ENCODE measurements at regions not wholly inside any gene's neighbourhood (a gene's known extent, or its start where the extent isn't known, plus 50 kb on each side); places are given as distances from the start of the nearest gene placed in this dataset.

DNA sequence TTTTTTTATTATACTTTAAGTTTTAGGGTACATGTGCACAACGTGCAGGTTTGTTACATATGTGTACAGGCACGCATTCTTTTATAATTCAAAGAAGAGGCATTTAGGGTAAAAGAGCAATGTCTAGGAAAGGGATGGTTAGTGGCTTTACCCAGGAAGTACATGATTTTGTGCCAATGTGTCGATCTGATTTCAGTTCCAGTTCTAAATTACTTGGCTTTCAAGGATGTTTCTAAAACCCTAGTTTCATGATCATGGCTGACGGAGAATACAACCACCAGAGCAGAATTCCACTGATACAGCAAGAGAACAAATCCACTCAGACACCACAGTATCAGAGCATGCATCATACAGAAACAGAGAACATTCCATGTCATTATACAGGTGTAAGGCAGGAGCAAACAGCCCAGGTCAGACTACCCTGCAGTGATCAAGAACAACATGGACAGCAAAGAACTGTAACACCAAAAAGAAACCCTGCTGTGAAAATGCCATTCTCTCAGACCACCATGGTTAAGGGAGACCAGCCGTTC is 116.7 kb upstream of the STK17B start:
- Histone ChIP-seq H3K9me2 (replicated peaks; ENCODE audit: insufficient read depth, low read length) (no peaks in the 10 kb centered on the region), H3K79me2 (ENCODE audit: low read length) (no peaks in the 10 kb centered on the region), H3K27me3 (ENCODE audit: low read length) (no peaks in the 10 kb centered on the region), H3K36me3 (ENCODE audit: insufficient read depth, low read length) (no peaks in the 10 kb centered on the region), H3K4me2 (ENCODE audit: low read depth, low read length, poor library complexity, severe bottlenecking) (no peak overlapping the region), H3K4me3 (ENCODE audit: low read length) (no peak overlapping the region), H3K9me3 (ENCODE audit: low read length) (no peaks in the 10 kb centered on the region), H3K9ac (ENCODE audit: low read length) (no peak overlapping the region), H2AFZ (ENCODE audit: low read length) (no peak overlapping the region), H3K27ac (ENCODE audit: low read length) (no peak overlapping the region), H3K4me1 (ENCODE audit: low read length) (no peaks in the 10 kb centered on the region; the same call in 1 of the 2 replicates), H4K20me1 (ENCODE audit: insufficient read depth, low read depth, low read length) (no peaks in the 10 kb centered on the region)
- no peak for DNase-seq

DNA sequence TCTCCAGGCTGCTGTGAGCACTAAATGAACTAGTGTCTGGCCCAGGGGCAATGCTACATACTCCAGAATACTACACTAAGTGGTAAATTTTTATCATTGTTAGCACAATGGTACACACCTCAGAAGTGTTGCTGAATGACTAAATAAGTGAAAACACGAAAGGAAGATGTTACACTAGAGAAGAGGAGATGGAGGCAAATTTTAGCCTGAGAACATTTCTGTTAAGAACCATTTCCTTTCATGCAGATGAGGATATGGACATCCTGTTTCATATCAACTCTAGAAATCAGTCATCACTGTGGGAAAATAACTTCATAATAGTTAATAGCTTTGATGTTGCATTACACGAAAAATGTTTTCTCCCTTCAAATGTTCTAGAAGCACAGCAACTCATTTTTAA is 117.6 kb upstream of the STK17B start:
- Histone ChIP-seq H3K9ac (ENCODE audit: low read length) (no peak overlapping the region), H3K36me3 (ENCODE audit: insufficient read depth, low read length) (no peaks in the 10 kb centered on the region), H3K4me3 (ENCODE audit: low read length) (no peak overlapping the region), H3K9me2 (replicated peaks; ENCODE audit: insufficient read depth, low read length) (no peaks in the 10 kb centered on the region), H3K4me2 (ENCODE audit: low read depth, low read length, poor library complexity, severe bottlenecking) (no peak overlapping the region), H3K9me3 (ENCODE audit: low read length) (no peaks in the 10 kb centered on the region), H2AFZ (ENCODE audit: low read length) (no peak overlapping the region), H3K27me3 (ENCODE audit: low read length) (no peaks in the 10 kb centered on the region), H3K79me2 (ENCODE audit: low read length) (no peaks in the 10 kb centered on the region), H4K20me1 (ENCODE audit: insufficient read depth, low read depth, low read length) (no peaks in the 10 kb centered on the region), H3K4me1 (ENCODE audit: low read length) (no peaks in the 10 kb centered on the region; the same call in 1 of the 2 replicates), H3K27ac (ENCODE audit: low read length) (no peak overlapping the region)
- no peak for DNase-seq

DNA sequence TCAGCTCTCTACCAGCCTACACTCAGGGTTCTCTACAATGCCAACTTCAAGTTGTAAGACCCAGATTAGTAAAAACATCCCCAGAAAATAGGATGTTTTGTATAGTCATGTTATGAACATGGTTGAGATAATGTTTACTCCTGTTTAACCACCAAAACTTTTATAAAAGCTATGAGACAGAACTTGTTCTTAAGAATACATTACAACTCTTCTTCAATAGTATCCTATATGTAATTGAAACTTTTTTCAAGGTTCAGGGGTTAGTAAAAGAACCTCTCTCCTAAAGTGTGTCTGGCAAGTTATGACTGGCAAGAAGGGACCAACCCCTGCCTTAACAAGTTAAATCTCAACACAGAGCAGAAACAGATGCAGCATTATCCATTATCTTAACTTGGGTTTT is 118.8 kb upstream of the STK17B start:
- Histone ChIP-seq H2AFZ (ENCODE audit: low read length) (no peak overlapping the region), H4K20me1 (ENCODE audit: insufficient read depth, low read depth, low read length) (no peaks in the 10 kb centered on the region), H3K36me3 (ENCODE audit: insufficient read depth, low read length) (no peaks in the 10 kb centered on the region), H3K4me2 (ENCODE audit: low read depth, low read length, poor library complexity, severe bottlenecking) (no peak overlapping the region), H3K9ac (ENCODE audit: low read length) (no peak overlapping the region), H3K27me3 (ENCODE audit: low read length) (no peaks in the 10 kb centered on the region), H3K79me2 (ENCODE audit: low read length) (no peaks in the 10 kb centered on the region), H3K4me3 (ENCODE audit: low read length) (no peak overlapping the region), H3K27ac (ENCODE audit: low read length) (no peak overlapping the region), H3K9me3 (ENCODE audit: low read length) (no peaks in the 10 kb centered on the region), H3K4me1 (ENCODE audit: low read length) (no peaks in the 10 kb centered on the region), H3K9me2 (replicated peaks; ENCODE audit: insufficient read depth, low read length) (no peaks in the 10 kb centered on the region)
- DNase-seq, result no peak

DNA sequence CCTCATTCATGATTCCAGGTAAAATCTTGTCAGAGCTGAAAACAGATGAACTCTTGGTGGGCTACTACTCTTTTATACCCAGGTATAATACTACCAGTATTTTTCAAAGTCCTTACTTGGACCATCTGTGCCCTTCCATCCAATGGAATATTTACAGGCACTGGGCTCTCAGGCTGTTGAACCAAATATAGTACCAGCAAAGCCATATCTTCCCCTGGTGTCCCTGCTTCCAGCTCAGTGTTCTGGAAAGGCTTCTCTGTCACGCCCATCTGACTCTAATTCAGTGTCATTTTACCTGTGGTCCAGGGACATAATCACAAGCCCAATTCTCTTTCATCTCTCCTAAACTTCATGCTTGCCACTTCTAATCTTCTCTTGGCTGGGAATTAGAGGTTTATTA is 119.2 kb upstream of the STK17B start:
- no peak overlapping the region for H3K9ac ChIP-seq (ENCODE audit: low read length)
- H3K27ac ChIP-seq (ENCODE audit: low read length), result no peak overlapping the region
- H3K9me3 ChIP-seq (ENCODE audit: low read length), result no peaks in the 10 kb centered on the region
- no peak overlapping the region for H3K4me3 ChIP-seq (ENCODE audit: low read length)
- peaks cover 3% of the 10 kb centered on the region for H3K4me1 ChIP-seq (ENCODE audit: low read length)
- H4K20me1 ChIP-seq (ENCODE audit: insufficient read depth, low read depth, low read length), result no peaks in the 10 kb centered on the region
- DNase-seq, result no peak
- no peaks in the 10 kb centered on the region for H3K79me2 ChIP-seq (ENCODE audit: low read length)
- H3K4me2 ChIP-seq (ENCODE audit: low read depth, low read length, poor library complexity, severe bottlenecking), result no peak overlapping the region
- no peaks in the 10 kb centered on the region for H3K36me3 ChIP-seq (ENCODE audit: insufficient read depth, low read length)
- no peaks in the 10 kb centered on the region for H3K27me3 ChIP-seq (ENCODE audit: low read length)
- no peak overlapping the region for H2AFZ ChIP-seq (ENCODE audit: low read length)
- no peaks in the 10 kb centered on the region for H3K9me2 ChIP-seq (replicated peaks; ENCODE audit: insufficient read depth, low read length)

DNA sequence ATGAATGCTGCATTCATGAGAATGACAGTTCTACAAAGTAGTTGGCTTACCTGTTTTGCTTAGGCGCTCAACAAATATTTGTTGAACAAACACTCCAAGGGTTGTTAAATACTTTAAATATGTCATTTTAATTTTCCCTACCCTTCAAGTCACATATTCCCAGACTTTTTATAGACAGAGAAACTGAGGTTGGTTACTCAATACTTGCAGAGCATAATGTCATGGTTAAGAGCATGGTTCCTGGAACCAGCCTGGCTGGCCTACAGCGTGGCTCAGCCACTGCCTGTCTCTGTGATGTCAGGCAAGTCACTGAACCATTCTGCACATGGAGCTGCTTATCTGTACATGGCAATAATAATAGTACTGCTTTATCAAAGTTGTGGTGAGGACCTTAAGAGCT is 120.0 kb upstream of the STK17B start:
- Histone ChIP-seq H2AFZ (ENCODE audit: low read length) (no peak overlapping the region), H3K4me2 (ENCODE audit: low read depth, low read length, poor library complexity, severe bottlenecking) (no peak overlapping the region), H3K9me2 (replicated peaks; ENCODE audit: insufficient read depth, low read length) (no peaks in the 10 kb centered on the region), H3K9me3 (ENCODE audit: low read length) (no peaks in the 10 kb centered on the region), H3K4me3 (ENCODE audit: low read length) (no peak overlapping the region), H3K4me1 (ENCODE audit: low read length) (peaks cover 10% of the 10 kb centered on the region), H3K27ac (ENCODE audit: low read length) (no peak overlapping the region), H3K36me3 (ENCODE audit: insufficient read depth, low read length) (no peaks in the 10 kb centered on the region), H4K20me1 (ENCODE audit: insufficient read depth, low read depth, low read length) (no peaks in the 10 kb centered on the region), H3K27me3 (ENCODE audit: low read length) (no peaks in the 10 kb centered on the region), H3K9ac (ENCODE audit: low read length) (no peak overlapping the region), H3K79me2 (ENCODE audit: low read length) (no peaks in the 10 kb centered on the region)
- no peak for DNase-seq

DNA sequence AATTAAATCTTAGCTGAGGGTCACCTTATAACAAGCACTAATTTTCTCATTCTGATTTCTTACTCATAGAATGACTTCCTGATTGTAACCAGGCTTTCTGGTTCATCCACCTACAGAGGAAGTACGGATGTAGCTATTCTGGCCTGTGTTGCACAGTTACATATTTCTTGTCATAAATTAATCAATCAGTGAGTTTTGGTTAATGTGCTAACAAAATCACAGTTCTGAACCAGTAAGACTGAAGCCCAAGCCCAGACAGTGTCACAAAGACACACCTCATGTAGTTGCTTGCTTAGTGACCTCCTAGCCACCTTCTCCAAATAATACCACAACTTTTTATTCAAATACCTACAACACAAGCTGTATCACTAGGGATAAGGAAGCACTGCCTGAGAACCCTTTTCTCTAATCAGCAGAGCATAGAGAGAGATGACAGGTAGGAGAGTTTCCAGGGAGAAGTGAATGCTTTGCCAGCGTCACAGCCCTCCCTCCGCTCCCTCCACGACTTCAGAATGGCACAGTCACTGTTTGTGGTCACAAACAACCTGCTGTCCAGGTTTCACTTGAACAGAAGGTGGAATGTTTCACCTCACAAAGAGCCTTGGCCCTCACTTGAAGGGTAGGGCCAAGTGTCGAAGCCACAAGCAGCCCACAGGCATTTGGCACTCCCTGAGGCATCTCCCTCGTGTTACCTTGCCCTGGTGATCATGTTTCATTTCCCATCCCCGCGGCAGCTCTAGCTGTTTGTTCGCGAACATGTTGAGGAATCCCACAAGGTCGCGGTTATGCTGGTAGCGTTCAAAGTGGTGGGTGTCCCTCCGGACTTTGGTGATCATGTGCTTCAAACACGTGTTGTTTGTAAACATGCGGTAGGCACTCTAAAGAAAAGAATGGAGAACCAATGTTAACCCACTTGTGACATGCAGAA is 120.8 kb upstream of the STK17B start:
- Histone ChIP-seq H3K79me2 (ENCODE audit: low read length) (no peaks in the 10 kb centered on the region), H4K20me1 (ENCODE audit: insufficient read depth, low read depth, low read length) (no peaks in the 10 kb centered on the region), H3K27me3 (ENCODE audit: low read length) (no peaks in the 10 kb centered on the region), H3K4me1 (ENCODE audit: low read length) (peaks cover 12% of the 10 kb centered on the region), H3K9me3 (ENCODE audit: low read length) (no peaks in the 10 kb centered on the region), H3K36me3 (ENCODE audit: insufficient read depth, low read length) (no peaks in the 10 kb centered on the region), H3K27ac (ENCODE audit: low read length) (no peak overlapping the region), H3K4me2 (ENCODE audit: low read depth, low read length, poor library complexity, severe bottlenecking) (no peak overlapping the region), H2AFZ (ENCODE audit: low read length) (no peak overlapping the region), H3K9ac (ENCODE audit: low read length) (no peak overlapping the region), H3K9me2 (replicated peaks; ENCODE audit: insufficient read depth, low read length) (no peaks in the 10 kb centered on the region), H3K4me3 (ENCODE audit: low read length) (no peak overlapping the region)
- DNase-seq, result peak; percentile 35

DNA sequence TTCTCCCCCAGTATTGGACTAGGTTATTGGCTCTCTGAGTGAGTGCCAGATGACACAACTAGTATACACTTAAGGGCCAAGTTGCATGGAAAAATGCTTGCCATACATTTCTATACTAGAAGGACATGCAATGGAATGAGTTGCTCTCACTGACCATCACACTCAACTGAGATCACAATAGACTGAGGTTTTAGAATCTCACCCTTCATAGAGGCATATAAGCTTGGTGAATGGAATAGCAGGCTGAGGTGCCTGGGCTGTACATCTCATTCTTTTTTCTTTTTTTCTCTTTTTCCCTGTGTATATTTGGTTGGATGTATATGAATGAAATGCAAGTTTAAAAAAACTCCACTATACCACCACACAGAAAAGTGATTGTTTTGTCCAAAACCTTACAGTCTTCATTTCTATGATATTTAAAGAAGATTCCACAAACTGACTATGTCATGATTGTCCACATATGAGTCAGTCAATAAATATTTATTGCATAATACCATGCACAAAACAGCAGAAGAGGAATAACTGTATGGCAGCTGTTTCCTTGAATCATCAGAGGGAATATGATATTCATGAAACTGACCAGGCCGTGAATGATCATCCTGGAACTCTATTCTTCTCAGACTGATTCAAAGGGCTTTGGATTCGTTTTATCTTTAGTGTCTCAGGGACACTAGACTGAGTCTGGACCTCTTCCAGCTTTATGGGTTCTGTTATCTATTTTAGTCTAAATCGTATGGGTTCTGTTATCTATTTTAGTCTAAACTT is 122.6 kb upstream of the STK17B start:
- H2AFZ ChIP-seq (ENCODE audit: low read length), result no peak overlapping the region
- no peaks in the 10 kb centered on the region for H3K9me3 ChIP-seq (ENCODE audit: low read length)
- no peaks in the 10 kb centered on the region for H3K36me3 ChIP-seq (ENCODE audit: insufficient read depth, low read length)
- no peaks in the 10 kb centered on the region for H3K79me2 ChIP-seq (ENCODE audit: low read length)
- no peaks in the 10 kb centered on the region for H3K27me3 ChIP-seq (ENCODE audit: low read length)
- H3K9ac ChIP-seq (ENCODE audit: low read length), result no peak overlapping the region
- H3K4me2 ChIP-seq (ENCODE audit: low read depth, low read length, poor library complexity, severe bottlenecking), result no peak overlapping the region
- H3K27ac ChIP-seq (ENCODE audit: low read length), result no peak overlapping the region
- DNase-seq, result peak; percentile 33
- no peaks in the 10 kb centered on the region for H4K20me1 ChIP-seq (ENCODE audit: insufficient read depth, low read depth, low read length)
- peaks cover 12% of the 10 kb centered on the region for H3K4me1 ChIP-seq (ENCODE audit: low read length)
- no peak overlapping the region for H3K4me3 ChIP-seq (ENCODE audit: low read length)
- H3K9me2 ChIP-seq (replicated peaks; ENCODE audit: insufficient read depth, low read length), result no peaks in the 10 kb centered on the region

DNA sequence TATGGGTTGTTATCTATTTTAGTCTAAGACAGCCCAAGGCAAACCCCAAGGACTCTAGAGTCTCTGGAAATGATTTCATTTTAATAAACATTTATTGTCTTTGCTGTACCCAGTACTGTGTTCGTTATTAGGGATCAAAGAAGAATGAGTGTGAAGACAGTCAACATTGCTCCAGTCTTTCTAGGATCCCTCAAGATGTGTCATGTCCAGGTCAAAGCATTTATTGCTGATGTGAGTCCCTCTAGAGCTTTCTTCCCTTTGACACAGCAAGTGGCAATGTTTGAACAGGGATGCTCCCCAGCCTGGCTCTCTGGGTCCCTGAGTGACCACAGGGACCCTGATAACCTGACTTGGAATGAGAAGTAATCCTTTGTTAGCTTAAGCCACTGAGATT is 123.1 kb upstream of the STK17B start:
- H3K9ac ChIP-seq (ENCODE audit: low read length), result no peak overlapping the region
- H3K27ac ChIP-seq (ENCODE audit: low read length), result no peak overlapping the region
- no peak overlapping the region for H3K4me3 ChIP-seq (ENCODE audit: low read length)
- no peaks in the 10 kb centered on the region for H3K79me2 ChIP-seq (ENCODE audit: low read length)
- H2AFZ ChIP-seq (ENCODE audit: low read length), result no peak overlapping the region
- no peaks in the 10 kb centered on the region for H3K9me2 ChIP-seq (replicated peaks; ENCODE audit: insufficient read depth, low read length)
- H3K36me3 ChIP-seq (ENCODE audit: insufficient read depth, low read length), result no peaks in the 10 kb centered on the region
- H3K4me1 ChIP-seq (ENCODE audit: low read length), result peaks cover 12% of the 10 kb centered on the region
- H3K4me2 ChIP-seq (ENCODE audit: low read depth, low read length, poor library complexity, severe bottlenecking), result no peak overlapping the region
- no peaks in the 10 kb centered on the region for H4K20me1 ChIP-seq (ENCODE audit: insufficient read depth, low read depth, low read length)
- DNase-seq, result peak; percentile 32
- H3K9me3 ChIP-seq (ENCODE audit: low read length), result no peaks in the 10 kb centered on the region
- H3K27me3 ChIP-seq (ENCODE audit: low read length), result no peaks in the 10 kb centered on the region

Measured in Karpas-422 (cell line).